Tibial artery (tissue), 4 donors: ENCODE measurements at regions not wholly inside any gene's neighbourhood (a gene's known extent, or its start where the extent isn't known, plus 50 kb on each side); places are given as distances from the start of the nearest gene placed in this dataset.

Source experiments
- DNase-seq, 2 donors: peaks; one replicate each; pipeline ENCODE4 v3.0.0-alpha.2; 2019
- H3K27ac ChIP-seq, 2 donors: fragments of 200-600 bp; sonication (generic) in 1 of 2; 1 replicate in 1 of 2; 2 replicates in 1 of 2; pipeline ENCODE4 v1.5.1; 2018 to 2019; ENCODE audit warnings: mild to moderate bottlenecking in 1 of 2
- H3K27me3 ChIP-seq, 2 donors: fragments of 200-600 bp; sonication (generic) in 1 of 2; one replicate each; pipeline versions ENCODE4 v1.5.1 to v1.6.0; 2016 to 2019
- H3K36me3 ChIP-seq, 3 donors: fragments of 200-600 bp; sonication (generic) in 2 of 3; one replicate each; pipeline ENCODE4 v1.5.1; 2016 to 2019; ENCODE audit warnings: mild to moderate bottlenecking in 2 of 3
- H3K4me1 ChIP-seq, 4 donors: fragments of 200-600 bp; sonication (generic) in 2 of 4; 1 replicate in 3 of 4; 2 replicates in 1 of 4; pipeline ENCODE4 v1.5.1; 2016 to 2019
- H3K4me3 ChIP-seq, 2 donors: fragments of 200-600 bp; sonication (generic) in 1 of 2; 1 replicate in 1 of 2; 2 replicates in 1 of 2; pipeline ENCODE4 v1.5.1; 2018 to 2019; ENCODE audit warnings: mild to moderate bottlenecking in 2 of 2
- H3K9me3 ChIP-seq, 3 donors: fragments of 200-600 bp; sonication (generic) in 1 of 3; one replicate each; pipeline ENCODE4 v1.5.1; 2016 to 2019
- intact Hi-C: fragments of 100-400 bp; cut with DNase I; formaldehyde crosslinking; loops from one replicate; pipeline ENCODE4 v1.15.0; 2023; ENCODE audit warnings: low total_unique reads
- TF ChIP-seq, protein P1 (sequence below), 2 experiments: fragments of 200-600 bp in 1 of 2; fragments of 450-650 bp in 1 of 2; IDR thresholded peaks; one replicate each; pipeline ENCODE4 v1.5.1; 2017 to 2019; ENCODE audit warnings: antibody characterized with exemption in 2 of 2, mild to moderate bottlenecking in 1 of 2, moderate library complexity in 1 of 2

GRCh38 chr10:128630787-128631252, 504.6 kb upstream of the MKI67 start:
- peaks cover 0 to 3% of the 10 kb centered on the region in 2 donors for H3K27me3 ChIP-seq
- no peak overlapping the region for H3K27ac ChIP-seq
- no peak overlapping the region for H3K4me3 ChIP-seq
- no peaks in the 10 kb centered on the region for H3K4me1 ChIP-seq
- intact Hi-C loops = no loop called here
- DNase-seq = no peak
- no peaks in the 10 kb centered on the region for H3K9me3 ChIP-seq
- no peaks in the 10 kb centered on the region for H3K36me3 ChIP-seq
- TF ChIP-seq, protein P1, sequence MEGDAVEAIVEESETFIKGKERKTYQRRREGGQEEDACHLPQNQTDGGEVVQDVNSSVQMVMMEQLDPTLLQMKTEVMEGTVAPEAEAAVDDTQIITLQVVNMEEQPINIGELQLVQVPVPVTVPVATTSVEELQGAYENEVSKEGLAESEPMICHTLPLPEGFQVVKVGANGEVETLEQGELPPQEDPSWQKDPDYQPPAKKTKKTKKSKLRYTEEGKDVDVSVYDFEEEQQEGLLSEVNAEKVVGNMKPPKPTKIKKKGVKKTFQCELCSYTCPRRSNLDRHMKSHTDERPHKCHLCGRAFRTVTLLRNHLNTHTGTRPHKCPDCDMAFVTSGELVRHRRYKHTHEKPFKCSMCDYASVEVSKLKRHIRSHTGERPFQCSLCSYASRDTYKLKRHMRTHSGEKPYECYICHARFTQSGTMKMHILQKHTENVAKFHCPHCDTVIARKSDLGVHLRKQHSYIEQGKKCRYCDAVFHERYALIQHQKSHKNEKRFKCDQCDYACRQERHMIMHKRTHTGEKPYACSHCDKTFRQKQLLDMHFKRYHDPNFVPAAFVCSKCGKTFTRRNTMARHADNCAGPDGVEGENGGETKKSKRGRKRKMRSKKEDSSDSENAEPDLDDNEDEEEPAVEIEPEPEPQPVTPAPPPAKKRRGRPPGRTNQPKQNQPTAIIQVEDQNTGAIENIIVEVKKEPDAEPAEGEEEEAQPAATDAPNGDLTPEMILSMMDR (IDR thresholded peaks at IDR 0.05) = no peak

GRCh38 chr10:128631801-128632241, 505.6 kb upstream of the MKI67 start:
- H3K27ac ChIP-seq = no peak overlapping the region
- H3K9me3 ChIP-seq = no peaks in the 10 kb centered on the region
- DNase-seq = no peak
- H3K4me1 ChIP-seq = no peaks in the 10 kb centered on the region
- no peak overlapping the region for H3K4me3 ChIP-seq
- H3K36me3 ChIP-seq = no peaks in the 10 kb centered on the region
- peaks cover 0 to 3% of the 10 kb centered on the region in 2 donors for H3K27me3 ChIP-seq
- intact Hi-C loops = no loop called here
- TF ChIP-seq, protein P1 (IDR thresholded peaks at IDR 0.05) = peak in 1 of 2 experiments; percentile 29

GRCh38 chr10:128632694-128633093, 506.5 kb upstream of the MKI67 start:
- Histone ChIP-seq H3K9me3 (no peaks in the 10 kb centered on the region), H3K4me3 (no peak overlapping the region), H3K36me3 (no peaks in the 10 kb centered on the region), H3K27me3 (peaks cover 0 to 3% of the 10 kb centered on the region in 2 donors), H3K4me1 (no peaks in the 10 kb centered on the region), H3K27ac (no peak overlapping the region)
- TF ChIP-seq, protein P1 (IDR thresholded peaks at IDR 0.05) = no peak
- DNase-seq = no peak
- intact Hi-C loops = no loop called here

- Histone ChIP-seq H3K27me3 (peaks cover 0 to 3% of the 10 kb centered on the region in 2 donors), H3K36me3 (no peaks in the 10 kb centered on the region), H3K9me3 (no peaks in the 10 kb centered on the region), H3K4me1 (no peaks in the 10 kb centered on the region), H3K27ac (no peak overlapping the region), H3K4me3 (no peak overlapping the region)
- TF ChIP-seq, protein P1 (IDR thresholded peaks at IDR 0.05) = no peak
- no peak for DNase-seq
- intact Hi-C loops = no loop called here
Measured at GRCh38 chr10:128633864-128634540, 507.8 kb upstream of the MKI67 start.

GRCh38 chr10:128642023-128642422, 515.8 kb upstream of the MKI67 start:
- H3K27me3 ChIP-seq = no peaks in the 10 kb centered on the region
- no peak overlapping the region for H3K27ac ChIP-seq
- no peaks in the 10 kb centered on the region for H3K9me3 ChIP-seq
- no peaks in the 10 kb centered on the region for H3K36me3 ChIP-seq
- no peak for DNase-seq
- no peak overlapping the region for H3K4me3 ChIP-seq
- no peaks in the 10 kb centered on the region for H3K4me1 ChIP-seq
- TF ChIP-seq, protein P1 (IDR thresholded peaks at IDR 0.05) = no peak
- intact Hi-C loops = no loop called here
